Glomerular visceral epithelial cell (primary cell): ENCODE measurements at regions not wholly inside any gene's neighbourhood (a gene's known extent, or its start where the extent isn't known, plus 50 kb on each side); places are given as distances from the start of the nearest gene placed in this dataset.

ENCODE experiments used
- DNase-seq: peaks from one replicate; pipeline ENCODE4 v3.0.0-alpha.2; 2016; ENCODE audit errors: extremely low spot score

GRCh38 chr3:124441766-124442165, 288.5 kb upstream of the UMPS start:
- no peak for DNase-seq

GRCh38 chr3:124442463-124442862, 287.8 kb upstream of the UMPS start:
- DNase-seq = no peak

- no peak for DNase-seq
Observed at GRCh38 chr3:124443446-124443845, 286.8 kb upstream of the UMPS start.

GRCh38 chr3:124444075-124444474, 286.2 kb upstream of the UMPS start:
- DNase-seq = no peak

- no peak for DNase-seq
Observed at GRCh38 chr3:124444896-124445295, 285.4 kb upstream of the UMPS start.

GRCh38 chr3:124447845-124448244, 282.4 kb upstream of the UMPS start:
- no peak for DNase-seq

GRCh38 chr3:124448954-124449353, 281.3 kb upstream of the UMPS start:
- DNase-seq = no peak

GRCh38 chr3:124450366-124450765, 279.9 kb upstream of the UMPS start:
- DNase-seq = no peak

- DNase-seq = no peak
Observed at GRCh38 chr3:124451630-124452317, 278.5 kb upstream of the UMPS start.

- no peak for DNase-seq
Observed at GRCh38 chr3:124453189-124453588, 277.1 kb upstream of the UMPS start.

- DNase-seq = no peak
Observed at GRCh38 chr3:124455891-124456290, 274.4 kb upstream of the UMPS start.

- DNase-seq = no peak
Observed at GRCh38 chr3:124456506-124456905, 273.7 kb upstream of the UMPS start.

- no peak for DNase-seq
Observed at GRCh38 chr3:124459678-124460077, 270.6 kb upstream of the UMPS start.

- no peak for DNase-seq
Observed at GRCh38 chr3:124461126-124461525, 269.1 kb upstream of the UMPS start.

- DNase-seq = no peak
Observed at GRCh38 chr3:124461838-124462632, 268.2 kb upstream of the UMPS start.

GRCh38 chr3:124463234-124463633, 267.0 kb upstream of the UMPS start:
- DNase-seq = no peak

GRCh38 chr3:124467980-124468902, 262.0 kb upstream of the UMPS start:
- DNase-seq = peak; percentile 59

GRCh38 chr3:124469555-124469954, 260.7 kb upstream of the UMPS start:
- no peak for DNase-seq

GRCh38 chr3:124478830-124479229, 251.4 kb upstream of the UMPS start:
- DNase-seq = no peak

- DNase-seq = peak; percentile 54
Observed at GRCh38 chr3:124483915-124484470, 246.3 kb upstream of the UMPS start.

GRCh38 chr3:124486324-124486723, 243.9 kb upstream of the UMPS start:
- DNase-seq = no peak

GRCh38 chr3:124489506-124489905, 240.7 kb upstream of the UMPS start:
- no peak for DNase-seq
